GM19468 (cell line): ENCODE measurements at regions not wholly inside any gene's neighbourhood (a gene's known extent, or its start where the extent isn't known, plus 50 kb on each side); places are given as distances from the start of the nearest gene placed in this dataset.
"Not testable (repeated sequence)": the region's sequence is repeated elsewhere in the genome, so short reads cannot be mapped to it uniquely, and the experiment has no call there.

Experiments
- ATAC-seq: cut with Tn5 transposase; IDR thresholded peaks from one replicate; pipeline ENCODE4 v1.9.1; 2021; ENCODE audit warnings: mild to moderate bottlenecking, moderate library complexity, moderate number of reproducible peaks; ENCODE audit not compliant: unreplicated experiment; ENCODE audit errors: extremely low read depth

DNA sequence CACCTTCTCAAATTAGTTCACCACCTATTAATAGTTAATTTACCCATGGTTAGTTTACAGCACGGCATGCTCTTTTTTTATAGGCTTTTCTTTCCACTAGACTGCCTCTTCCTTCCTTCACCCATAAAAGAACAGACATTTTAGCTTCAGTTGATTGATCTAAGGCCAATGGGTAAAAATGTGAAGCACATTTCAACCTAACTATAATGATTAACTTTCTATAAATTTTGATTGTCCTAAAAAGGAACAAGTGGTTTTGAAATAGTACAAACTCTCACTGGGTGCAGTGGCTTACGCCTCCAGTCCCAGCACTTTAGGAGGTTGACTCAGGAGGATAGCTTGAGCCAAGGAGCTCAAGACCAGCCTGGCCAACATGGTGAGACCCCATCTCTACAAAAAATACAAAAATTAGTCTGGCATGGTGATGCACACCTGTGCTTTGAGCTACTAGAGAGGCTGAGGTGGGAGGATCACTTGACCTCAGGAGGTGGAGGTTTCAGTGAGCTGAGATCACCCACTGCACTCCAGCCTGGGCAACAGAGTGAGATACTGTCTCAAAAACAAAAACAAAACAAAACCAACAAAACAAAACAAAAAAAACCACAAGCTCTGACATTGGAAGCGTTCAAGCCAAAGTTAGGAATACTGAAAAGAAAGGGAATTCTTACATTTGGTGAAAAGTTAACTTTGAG lies 89.9 kb upstream of the FAT1 start:
- ATAC-seq, result no peak

DNA sequence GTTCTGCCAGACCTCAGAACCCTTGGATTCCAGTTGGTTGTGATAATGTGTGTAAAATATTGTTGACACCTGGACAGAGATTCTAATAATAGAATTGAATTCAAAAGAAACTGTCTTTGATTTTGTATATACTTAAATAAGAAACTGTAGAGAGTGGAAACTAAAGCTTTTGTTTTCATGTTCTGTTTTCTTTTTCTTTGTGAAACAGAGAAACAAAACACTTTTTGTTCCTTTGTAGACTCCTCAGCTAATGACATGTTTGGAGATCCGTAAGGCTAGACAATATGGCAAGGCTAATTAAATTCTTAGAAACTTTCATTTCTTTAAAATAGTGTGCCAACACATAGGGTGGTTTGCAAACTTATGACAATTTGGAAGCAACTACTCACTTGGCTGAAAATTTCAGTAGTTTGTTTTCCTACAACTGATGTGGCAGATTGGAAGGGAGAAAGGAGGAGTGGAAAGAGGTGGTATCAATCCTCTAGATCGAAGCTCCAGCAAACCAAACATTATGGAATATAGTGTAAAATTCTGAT lies 90.9 kb upstream of the FAT1 start:
- ATAC-seq, result no peak

DNA sequence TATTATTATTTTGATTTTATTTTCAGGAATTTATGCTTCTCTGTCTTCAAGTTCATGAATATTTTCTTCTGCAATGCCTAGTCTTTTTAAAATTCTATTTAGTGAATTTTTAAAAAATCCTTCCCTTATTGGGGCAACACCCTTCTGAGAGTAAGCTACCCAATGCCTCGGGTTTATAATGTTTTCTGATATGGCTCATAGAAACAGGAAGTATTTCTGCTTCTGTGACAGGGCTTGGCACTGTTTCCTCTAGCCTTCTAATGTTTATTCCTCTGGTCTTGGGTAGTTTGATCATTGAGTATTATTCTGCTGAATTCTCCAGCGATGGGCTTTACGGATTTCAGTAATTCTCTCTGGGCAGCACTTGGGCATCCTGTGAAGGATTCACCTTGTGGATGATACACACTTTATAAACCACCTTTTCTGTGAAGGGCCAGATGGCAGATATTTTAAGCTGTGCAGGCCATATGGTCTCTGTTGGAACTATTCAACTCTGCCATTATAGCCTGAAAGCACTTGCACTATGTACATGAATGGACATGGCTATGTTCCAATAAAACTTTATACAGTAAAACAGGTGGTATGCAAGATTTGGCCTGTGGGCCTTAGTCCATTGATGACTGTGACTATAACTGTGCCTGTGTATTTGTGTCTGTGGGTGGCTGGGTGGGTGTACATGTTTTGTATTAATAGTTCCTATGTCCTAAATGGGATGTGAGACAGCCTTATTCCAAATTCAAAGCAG lies 95.9 kb upstream of the FAT1 start:
- ATAC-seq, result no peak

DNA sequence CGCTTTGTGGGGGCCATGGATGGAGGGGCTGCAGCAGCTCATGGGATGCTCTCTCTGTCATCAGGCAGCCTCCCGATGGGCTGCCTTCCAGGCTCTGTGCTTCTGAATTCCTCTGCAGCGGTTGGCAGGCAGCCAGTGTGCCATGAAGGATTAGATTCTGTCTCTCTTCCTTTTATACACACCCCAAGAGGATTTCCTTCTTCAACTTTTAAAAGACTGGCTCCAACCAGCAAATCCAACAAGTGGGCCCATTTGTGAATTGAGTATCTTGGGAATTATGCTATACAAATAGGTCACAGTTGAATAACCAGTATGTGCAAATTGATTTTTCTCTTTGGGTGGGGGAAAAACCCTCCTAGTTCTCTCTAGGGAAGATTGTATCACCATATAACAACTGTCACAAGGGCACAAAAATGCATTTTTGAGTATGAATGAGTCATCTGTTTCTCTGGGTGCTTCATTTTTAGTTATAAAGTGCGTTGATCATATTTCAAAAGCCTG lies 96.8 kb upstream of the FAT1 start:
- no peak for ATAC-seq

DNA sequence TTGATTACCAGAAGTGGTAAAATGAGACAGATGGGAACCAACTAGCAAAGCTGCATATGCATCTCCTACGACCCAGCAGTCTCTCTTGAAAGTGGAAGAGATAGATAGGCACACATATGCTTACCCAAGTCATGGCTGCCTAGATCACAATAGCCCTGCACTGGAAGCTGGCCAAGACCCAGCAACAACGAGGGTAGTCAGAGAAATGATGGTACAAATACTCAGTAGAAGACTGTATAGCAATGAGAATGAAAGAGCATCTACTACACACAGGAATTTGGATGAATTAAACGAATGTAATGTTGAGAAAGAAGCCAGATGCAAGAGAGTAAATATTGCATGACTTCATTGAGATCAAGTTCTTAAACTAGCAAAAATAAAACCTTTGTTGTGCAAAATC lies 100.3 kb upstream of the FAT1 start:
- ATAC-seq, result no peak

DNA sequence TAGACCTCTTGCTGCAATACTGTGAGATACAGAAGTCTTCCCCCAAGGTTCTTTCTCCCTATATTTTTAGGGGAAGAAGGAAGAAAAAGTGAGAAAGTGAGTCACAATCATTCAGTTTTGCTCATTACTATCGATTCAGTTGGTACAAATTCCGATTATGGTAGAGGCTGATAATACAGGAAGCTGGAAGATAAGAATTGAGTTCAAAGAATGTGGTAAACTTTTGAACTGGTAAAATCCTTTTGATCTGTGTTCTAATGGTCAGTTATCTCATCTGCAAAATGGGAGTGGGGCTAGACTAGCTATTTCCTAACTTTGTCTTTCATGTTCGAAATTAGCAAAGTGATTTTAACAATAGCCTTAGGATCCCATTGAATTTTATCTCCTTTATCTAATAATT lies 101.4 kb upstream of the FAT1 start:
- ATAC-seq, result no peak

DNA sequence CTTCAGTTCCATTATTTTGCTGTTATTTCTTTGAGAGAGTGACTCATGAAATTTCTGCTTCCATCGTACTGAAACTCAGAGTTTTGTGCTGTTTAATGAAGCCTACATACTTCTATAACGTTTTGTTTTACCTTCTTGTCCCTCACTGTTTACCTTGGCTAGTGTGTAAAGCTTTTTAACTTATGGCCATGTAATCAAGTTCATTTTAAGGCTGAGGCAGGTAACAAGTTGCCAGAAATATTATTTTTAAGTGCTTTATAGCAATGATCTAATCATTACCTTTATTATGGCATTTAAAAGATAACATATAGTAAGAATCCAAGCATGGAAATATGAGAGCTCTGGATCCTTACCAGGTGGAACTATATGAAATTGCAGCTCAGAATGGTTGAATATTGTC lies 102.3 kb upstream of the FAT1 start:
- ATAC-seq, result no peak

DNA sequence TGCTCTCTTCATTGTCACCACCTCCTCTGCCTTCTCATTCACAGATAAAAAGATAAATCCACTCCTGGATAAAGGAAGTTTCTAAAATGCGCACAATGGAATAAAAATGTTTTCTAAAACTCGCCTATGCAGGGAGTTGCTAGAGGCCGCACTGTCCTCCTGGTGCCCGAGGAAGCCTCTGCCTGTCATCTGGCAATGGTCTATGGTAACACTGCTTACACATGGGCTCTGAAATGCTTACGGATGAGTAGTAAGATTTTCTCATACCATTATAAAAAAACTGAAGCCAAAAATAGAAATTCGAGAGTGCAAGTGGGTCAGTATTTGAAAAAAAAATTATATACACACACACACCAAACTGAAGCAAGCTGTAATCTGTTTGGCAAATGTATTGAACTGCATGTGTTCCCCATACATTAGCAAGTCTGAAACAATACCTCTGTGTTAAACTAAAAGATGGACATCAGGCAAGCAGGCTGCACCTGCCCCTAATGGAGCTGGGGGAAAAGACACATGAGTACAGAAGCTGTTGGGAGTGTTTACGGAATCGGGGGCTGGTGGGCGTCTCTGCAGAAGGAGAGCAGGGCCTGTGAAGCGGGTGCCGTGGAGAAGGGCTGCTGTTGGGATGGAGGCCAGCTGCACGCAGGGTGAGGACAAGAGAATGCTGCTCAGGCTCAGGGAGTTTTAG lies 103.3 kb upstream of the FAT1 start:
- no peak for ATAC-seq

DNA sequence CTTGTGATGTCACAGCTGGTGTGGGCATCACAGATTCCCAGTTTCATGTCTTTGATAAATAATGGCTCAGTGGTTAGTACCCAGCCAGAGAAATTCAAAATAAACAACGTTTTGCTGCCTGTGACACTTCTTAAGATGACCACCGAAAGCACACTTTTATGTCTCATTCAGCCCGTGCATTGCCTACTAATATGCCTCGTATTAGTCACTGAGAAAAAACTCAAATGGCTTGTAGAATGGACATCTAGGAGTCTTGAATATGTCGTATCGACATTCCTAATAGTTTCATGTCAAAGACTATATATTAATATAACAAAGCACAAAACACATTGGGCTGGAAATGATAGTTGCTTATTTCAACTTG lies 103.9 kb upstream of the FAT1 start:
- no peak for ATAC-seq

DNA sequence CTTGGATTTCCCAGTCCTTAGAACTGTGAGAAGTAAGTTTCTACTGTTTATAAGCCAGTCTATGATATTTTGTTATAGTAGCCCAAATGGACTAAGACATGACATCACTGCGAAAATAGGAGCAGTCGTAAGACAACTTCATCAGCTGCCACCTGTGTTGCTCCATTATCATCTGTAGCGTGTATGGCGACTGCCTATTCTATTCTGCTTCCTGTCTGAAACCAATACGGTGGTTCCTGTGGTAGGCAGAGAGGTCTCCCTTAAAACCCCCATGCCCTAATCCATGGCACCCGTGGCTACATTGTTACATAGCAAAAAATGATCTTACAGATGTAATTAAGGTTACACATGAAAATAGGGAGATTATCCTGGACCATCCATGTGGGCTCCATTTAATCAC lies 105.4 kb upstream of the FAT1 start:
- no peak for ATAC-seq

DNA sequence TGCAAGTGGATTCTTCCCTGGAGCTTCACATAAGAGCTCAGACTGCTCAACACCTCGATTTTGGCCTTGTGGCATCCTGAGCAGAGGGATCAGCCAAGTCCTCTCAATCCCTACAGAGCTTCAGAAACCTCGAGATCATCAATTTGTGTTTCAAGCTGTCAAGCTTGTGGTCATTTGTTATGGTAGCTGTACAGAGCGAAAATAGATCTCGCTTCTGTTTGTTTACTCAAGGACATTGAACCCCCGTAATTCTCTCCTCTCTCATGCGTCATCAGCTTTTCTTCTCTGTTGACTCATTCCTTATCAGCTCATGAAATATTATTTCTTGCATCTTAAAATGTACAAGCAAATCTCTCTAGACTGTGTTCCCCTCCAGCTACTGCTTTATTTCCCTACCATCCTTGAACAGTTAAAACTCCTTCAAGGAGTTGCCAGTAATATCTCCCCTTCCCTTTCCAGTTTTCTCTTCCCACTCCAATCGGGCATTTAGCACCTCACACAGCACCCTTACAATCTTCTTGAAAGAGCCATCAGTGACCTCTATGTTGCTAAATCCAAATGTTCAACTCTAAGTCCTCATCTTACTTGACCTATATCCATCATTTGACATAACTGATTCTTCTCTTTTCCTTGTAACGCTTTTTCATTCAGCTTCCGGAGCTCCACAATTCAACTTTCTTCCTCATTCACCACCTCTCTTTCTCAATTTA lies 106.2 kb upstream of the FAT1 start:
- no peak for ATAC-seq

DNA sequence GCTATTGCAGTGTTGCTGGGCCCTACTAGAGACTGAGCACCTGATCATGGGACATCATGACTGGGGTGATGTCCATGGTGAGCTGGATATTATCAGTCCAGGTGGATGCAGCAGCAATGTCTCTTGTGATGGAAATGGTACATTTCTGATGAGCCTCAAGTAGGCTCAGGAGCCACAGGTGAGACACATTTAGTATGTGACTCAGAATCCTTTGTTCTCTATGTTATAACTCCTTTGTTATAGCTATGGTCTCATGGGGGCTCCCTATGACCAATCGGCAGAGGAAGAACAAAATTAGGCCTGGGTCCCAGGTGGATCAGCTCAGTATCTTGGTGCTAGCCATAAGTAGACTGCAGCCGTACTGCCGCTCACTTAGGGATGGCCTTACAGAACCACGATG lies 107.9 kb upstream of the FAT1 start:
- ATAC-seq, result no peak

DNA sequence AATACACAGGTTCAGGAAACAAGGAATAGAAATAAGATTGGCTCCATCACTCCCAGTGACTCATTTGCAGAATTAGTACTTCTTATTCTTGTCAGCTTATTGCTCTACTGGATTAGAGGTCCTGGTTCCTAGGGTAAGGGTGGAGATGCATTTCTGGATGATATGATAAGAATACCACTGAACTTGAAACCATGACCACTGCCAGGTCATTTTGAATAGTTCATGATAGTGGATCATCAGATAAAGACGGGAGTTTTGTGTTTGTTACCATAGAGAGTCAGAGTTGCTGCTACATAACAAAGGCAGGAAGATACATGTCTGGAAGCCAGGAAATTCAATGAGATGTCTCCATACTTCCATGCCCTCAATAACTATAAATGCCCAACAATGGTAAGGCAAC lies 109.2 kb upstream of the FAT1 start:
- ATAC-seq, result no peak

DNA sequence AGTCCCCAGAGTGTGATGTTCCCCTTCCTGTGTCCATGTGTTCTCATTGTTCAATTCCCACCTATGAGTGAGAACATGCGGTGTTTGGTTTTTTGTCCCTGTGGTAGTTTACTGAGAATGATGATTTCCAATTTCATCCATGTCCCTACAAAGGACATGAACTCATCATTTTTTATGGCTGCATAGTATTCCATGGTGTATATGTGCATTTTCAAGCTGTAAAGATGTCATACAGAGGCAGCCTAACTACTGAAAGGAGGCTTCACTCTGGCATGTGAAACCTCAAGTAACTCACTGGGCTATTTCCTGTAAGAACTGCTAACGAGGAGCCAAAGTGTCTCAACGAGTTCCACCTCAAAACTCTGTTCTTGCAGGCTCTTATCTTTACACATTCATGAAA lies 113.8 kb upstream of the FAT1 start:
- ATAC-seq, result not testable (repeated sequence)

DNA sequence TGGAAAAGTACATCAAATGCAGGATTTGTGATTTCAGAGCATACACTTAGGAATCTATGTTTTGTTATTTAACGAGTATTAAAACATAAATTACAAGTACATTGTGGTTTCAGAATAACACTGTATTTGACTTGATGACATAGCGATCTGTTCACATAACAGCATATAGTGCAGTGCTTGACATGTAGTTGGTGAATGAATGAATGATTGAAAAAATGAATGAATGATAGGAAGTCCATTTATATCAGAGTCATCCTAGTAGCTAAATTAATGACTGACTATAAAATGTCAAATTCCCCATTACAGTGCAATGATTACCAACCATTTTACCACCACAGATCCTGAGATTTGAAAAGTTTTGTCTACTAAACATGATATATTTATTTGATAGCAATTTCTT lies 114.6 kb upstream of the FAT1 start:
- no peak for ATAC-seq

DNA sequence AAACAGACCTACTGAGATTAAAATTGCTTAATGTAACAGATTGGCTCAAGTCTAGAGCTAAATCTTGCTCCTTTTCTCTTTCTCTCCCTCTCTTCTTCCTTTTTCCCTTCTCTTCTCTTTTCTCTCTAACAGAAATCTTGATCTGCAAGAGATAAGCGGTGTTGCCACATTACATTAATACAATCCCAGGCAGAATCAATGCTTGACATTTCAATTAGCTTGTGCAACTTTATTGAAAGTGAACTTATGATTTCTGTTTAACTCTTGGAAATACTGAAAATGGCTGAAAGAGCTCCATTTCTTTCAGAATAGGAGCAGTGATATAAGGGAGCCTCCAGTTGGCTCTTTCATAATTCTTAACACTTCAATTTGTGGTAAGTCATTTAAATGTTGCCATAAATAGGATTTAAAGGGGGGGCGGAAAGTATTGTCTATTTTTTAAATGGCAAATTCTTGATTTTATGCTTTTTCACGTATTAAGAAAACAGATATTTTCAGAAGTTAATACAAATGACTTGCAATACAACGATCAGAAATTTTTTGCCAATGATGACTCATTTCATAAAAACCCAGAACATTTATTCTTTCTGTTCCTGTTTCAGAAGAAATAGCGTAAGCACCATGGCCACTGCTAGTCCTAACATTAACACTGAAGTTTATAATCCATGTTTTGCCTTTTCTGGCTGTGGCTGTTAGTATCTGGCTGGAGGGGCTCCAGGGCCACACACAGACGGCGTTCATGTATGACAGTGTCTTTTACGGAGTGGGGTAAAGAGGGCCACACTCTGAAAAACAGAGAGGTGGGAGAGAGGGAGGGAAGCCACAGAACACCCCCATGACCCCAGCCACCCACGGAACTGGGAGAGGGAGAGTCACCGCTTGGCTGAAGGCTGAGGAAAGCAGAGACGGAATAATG lies 115.7 kb upstream of the FAT1 start:
- ATAC-seq, result peak; percentile 63

DNA sequence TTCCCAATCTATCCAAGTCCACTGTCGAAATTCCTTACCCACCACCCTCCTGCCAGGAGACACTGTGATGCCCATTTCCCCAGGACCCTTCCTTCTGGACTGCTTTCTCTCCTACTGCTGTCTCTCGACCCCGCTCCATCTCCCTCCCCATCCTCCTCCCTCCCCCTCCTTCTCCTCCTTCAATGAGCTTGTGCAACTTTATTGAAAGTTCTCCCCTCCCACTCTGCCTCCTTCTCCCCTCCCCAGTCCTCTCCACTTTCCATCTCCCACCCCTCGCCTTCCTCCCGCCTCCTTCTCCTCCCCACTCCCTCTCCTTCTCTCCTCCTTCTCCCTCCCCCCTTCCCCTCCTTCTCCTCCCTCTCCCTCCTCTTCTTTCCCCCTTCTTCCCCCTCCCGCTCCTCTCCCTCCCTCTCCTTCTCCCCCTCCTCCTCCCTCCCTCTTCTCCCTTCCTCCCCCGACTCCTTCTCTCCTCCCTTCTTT lies 116.6 kb upstream of the FAT1 start:
- no peak for ATAC-seq

DNA sequence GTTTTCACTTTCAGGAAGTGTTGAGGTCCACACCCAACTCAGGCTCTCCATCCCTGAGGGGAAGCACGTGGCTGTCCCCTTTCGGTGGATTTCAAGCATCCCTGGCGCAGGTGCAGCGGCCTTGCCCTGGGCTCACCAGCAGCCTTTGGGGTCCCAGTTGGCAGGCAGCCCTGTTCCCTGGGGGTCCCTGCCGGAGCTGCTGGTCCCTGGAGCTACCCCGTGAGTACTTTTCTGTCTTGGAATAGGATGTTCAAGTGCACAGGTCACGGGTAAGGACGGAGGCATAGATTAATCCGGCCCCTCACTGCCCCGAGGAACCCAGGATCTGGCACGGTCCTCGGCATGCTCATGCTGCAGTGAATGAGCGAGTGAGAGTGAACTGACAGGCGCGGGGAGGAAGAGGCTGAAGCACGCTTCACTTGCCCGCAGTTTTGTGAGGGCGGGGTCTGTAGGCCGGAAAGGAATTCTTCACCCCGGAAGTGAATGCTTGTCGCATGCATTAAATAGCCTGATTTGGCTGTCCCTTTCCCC lies 117.2 kb upstream of the FAT1 start:
- no peak for ATAC-seq

DNA sequence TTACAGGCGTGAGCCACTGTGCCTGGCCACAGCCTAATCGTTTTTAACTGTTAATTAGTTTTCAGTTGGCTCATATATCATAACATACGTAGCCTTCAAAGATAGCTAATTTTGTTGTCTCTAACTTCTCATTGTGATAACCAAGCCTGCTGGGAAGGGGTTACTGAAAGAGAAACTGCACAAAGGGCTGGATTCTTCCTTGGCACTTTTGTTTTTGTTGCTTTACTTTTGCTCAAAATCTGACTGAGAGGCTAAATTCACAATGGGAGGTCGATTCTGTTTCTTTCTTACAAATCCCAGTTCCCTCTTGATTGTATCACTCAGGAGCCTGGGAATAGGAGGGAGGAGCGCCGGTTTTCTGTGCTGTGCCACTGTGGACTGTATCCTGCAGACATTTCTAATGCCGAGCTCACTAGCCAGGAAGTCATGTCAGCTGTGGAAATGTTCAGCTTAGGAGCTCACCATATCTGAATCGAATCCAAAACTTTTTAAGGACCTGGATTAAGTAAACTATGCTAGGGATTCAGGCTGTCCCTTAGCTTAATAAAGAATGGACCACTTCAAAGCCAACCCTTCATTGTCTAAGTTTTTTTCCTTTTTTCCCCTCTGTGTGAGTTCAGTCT lies 120.5 kb upstream of the FAT1 start:
- ATAC-seq, result no peak
